OCI-LY1 (cell line): ENCODE measurements at regions not wholly inside any gene's neighbourhood (a gene's known extent, or its start where the extent isn't known, plus 50 kb on each side); places are given as distances from the start of the nearest gene placed in this dataset.

Experiments used
- CTCF ChIP-seq: fragments of 200-600 bp; sonication (generic), shearing (Covaris generic); IDR thresholded peaks from 2 replicates; pipeline ENCODE4 v1.5.1; 2017; ENCODE audit warnings: mild to moderate bottlenecking, antibody characterized with exemption, low read length, moderate library complexity, mixed read lengths
- EZH2 ChIP-seq: fragments of 200-600 bp; sonication (generic), shearing (Covaris generic); IDR thresholded peaks from 2 replicates; pipeline ENCODE4 v1.8.0; 2017; ENCODE audit warnings: borderline replicate concordance, mixed run types, mild to moderate bottlenecking, antibody characterized with exemption, low read length, moderate library complexity, mixed read lengths

DNA sequence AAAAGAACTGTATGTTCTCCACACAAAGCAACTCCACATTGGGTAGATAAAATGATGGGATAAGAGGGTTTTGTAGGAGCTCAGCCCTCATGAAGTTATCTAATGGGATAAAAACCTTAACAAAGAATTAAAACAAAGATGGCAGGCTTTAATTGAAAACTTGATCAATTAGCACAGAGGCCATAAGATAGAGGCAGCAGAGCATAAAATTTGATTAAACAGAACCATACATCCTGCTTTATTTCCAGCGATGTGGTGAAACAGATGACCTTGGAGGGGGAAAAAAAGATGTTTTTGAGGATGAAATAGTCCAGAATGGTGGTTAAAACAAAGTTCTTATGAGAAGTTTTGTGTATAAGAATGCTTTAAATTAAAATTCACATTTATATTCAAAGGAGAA lies 130.9 kb upstream of the ALCAM start:
- no peak for TF ChIP-seq CTCF
- TF ChIP-seq EZH2: no peak
